Stimulated activated naive B cell treated with anti-CD40 and anti-IgM and Interleukin-4, amounts not matched to agents 10 μg/mL and 1 μg/mL and 100 μg/mL, for 72 hours (primary cell): ENCODE measurements at regions not wholly inside any gene's neighbourhood (a gene's known extent, or its start where the extent isn't known, plus 50 kb on each side); places are given as distances from the start of the nearest gene placed in this dataset.
"Not testable (repeated sequence)": the region's sequence is repeated elsewhere in the genome, so short reads cannot be mapped to it uniquely, and the experiment has no call there.

Source experiments
- ATAC-seq, 2 donors: fragments of 150-1000 bp; cut with Tn5 transposase; replicated peaks; 2 replicates each; pipeline ENCODE4 v1.10.0; 2021; ENCODE audit warnings: moderate library complexity in 1 of 2
- DNase-seq: peaks from one replicate; pipeline ENCODE4 v3.0.0; 2021
- H3K27ac Mint-ChIP-seq: one replicate; pipeline ENCODE4 v1.8.0; 2022; ENCODE audit warnings: mild to moderate bottlenecking, mixed read lengths
- H3K27me3 Mint-ChIP-seq, 2 donors: one replicate each; pipeline ENCODE4 v1.8.0; 2022; ENCODE audit warnings: mixed read lengths in 2 of 2
- H3K36me3 Mint-ChIP-seq, 2 donors: one replicate each; pipeline ENCODE4 v1.8.0; 2022; ENCODE audit warnings: mixed read lengths in 2 of 2, mild to moderate bottlenecking in 1 of 2
- H3K4me1 Mint-ChIP-seq, 2 donors: one replicate each; pipeline ENCODE4 v1.8.0; 2022; ENCODE audit warnings: mixed read lengths in 2 of 2, mild to moderate bottlenecking in 1 of 2
- H3K4me3 Mint-ChIP-seq, 2 donors: one replicate each; pipeline ENCODE4 v1.8.0; 2022; ENCODE audit warnings: mild to moderate bottlenecking in 2 of 2, mixed read lengths in 2 of 2, moderate library complexity in 1 of 2
- H3K9me3 Mint-ChIP-seq, 2 donors: one replicate each; pipeline ENCODE4 v1.8.0; 2022; ENCODE audit warnings: mixed read lengths in 2 of 2, mild to moderate bottlenecking in 1 of 2

DNA sequence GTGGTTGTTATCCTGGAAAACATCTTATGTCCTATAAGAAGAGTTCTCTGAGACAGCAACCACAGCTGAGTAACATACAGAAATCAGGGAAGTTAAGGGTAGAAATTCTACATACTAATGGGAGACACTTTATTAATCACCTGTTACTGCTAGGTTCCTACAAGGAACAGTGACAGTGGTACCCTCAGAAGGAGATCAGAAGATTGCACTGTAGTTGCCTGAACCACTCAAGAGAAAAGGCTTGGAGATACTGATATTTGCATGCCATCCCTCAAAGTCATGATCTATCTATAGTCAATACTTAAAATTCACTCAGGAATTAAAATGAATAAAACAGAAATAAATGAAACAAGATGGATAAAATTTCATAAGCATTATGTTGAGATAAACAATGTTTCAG, 136.0 kb downstream of the LMLN start:
- peaks cover 7 to 17% of the 10 kb centered on the region in 2 donors for H3K4me1 Mint-ChIP-seq
- no peak overlapping the region for H3K4me3 Mint-ChIP-seq
- H3K27ac Mint-ChIP-seq: no peak overlapping the region
- DNase-seq: no peak
- ATAC-seq: no peak
- peaks cover 2 to 8% of the 10 kb centered on the region in 2 donors for H3K36me3 Mint-ChIP-seq
- peaks cover 22 to 25% of the 10 kb centered on the region in 2 donors for H3K27me3 Mint-ChIP-seq
- peaks cover 13 to 16% of the 10 kb centered on the region in 2 donors for H3K9me3 Mint-ChIP-seq

DNA sequence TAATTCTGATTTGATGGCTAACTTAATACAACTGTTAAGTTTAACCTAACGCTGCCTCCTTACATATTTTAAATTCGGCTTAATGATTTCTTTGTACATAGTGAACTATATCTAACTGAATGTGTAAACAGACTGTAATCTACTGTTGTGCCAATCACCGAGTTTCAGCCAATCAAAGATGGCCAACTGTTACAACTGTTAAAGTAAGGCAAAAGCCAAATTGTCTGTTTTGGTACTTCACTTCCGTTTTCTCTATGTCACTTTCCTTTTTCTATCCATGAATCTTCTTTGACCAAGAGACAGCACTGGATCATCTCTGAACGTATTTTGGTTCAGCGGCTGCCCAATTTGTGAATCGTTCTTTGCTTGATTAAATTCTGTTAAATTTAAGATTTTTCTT, 137.0 kb downstream of the LMLN start:
- H3K36me3 Mint-ChIP-seq: peaks cover 2 to 8% of the 10 kb centered on the region in 2 donors
- peaks cover 13 to 16% of the 10 kb centered on the region in 2 donors for H3K9me3 Mint-ChIP-seq
- DNase-seq (no peak), ATAC-seq (no peak)
- peaks cover 7 to 17% of the 10 kb centered on the region in 2 donors for H3K4me1 Mint-ChIP-seq
- H3K27ac Mint-ChIP-seq: no peak overlapping the region
- H3K27me3 Mint-ChIP-seq: peaks cover 22 to 25% of the 10 kb centered on the region in 2 donors
- H3K4me3 Mint-ChIP-seq: no peak overlapping the region

DNA sequence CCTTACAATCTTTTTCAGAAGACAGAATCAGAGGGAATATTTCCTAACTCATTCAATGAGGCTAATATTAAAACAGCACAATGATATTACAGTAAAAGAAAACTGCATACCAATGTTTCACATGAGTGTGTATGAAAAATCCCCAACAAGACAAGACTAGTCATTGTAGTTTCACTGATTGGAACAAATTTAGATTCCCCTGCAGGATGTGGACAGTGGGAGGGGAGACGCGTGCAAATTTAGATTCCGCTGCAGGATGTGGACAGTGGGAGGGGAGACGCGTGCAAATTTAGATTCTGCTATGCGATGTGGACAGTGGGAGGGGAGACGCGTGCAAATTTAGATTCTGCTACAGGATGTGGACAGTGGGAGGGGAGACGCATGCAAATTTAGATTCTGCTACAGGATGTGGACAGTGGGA, 138.7 kb downstream of the LMLN start:
- Mint-ChIP-seq H3K27ac (peak overlapping the region; percentile 98), H3K9me3 (peaks cover 4 to 12% of the 10 kb centered on the region in 2 donors), H3K27me3 (peaks cover 10 to 12% of the 10 kb centered on the region in 2 donors), H3K4me3 (peak overlapping the region; percentile 12 to 81), H3K4me1 (peaks cover 3 to 14% of the 10 kb centered on the region in 2 donors)
- DNase-seq: peak; percentile 20
- not testable (repeated sequence) for H3K36me3 Mint-ChIP-seq, ATAC-seq

DNA sequence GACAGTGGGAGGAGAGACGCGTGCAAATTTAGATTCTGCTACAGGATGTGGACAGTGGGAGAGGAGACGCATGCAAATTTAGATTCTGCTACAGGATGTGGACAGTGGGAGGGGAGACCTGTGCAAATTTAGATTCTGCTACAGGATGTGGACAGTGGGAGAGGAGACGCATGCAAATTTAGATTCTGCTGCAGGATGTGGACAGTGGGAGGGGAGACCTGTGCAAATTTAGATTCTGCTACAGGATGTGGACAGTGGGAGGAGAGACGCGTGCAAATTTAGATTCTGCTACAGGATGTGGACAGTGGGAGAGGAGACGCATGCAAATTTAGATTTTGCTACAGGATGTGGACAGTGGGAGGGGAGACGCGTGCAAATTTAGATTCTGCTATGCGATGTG, 143.1 kb downstream of the LMLN start:
- not testable (repeated sequence) for DNase-seq, ATAC-seq, H3K27me3 Mint-ChIP-seq, H3K27ac Mint-ChIP-seq
- Mint-ChIP-seq H3K36me3 (peaks cover 4 to 15% of the 10 kb centered on the region in 2 donors), H3K4me1 (peaks cover 8 to 14% of the 10 kb centered on the region in 2 donors), H3K9me3 (peaks cover 14 to 16% of the 10 kb centered on the region in 2 donors), H3K4me3 (peak overlapping the region in 1 of 2 donors; percentile 65)

DNA sequence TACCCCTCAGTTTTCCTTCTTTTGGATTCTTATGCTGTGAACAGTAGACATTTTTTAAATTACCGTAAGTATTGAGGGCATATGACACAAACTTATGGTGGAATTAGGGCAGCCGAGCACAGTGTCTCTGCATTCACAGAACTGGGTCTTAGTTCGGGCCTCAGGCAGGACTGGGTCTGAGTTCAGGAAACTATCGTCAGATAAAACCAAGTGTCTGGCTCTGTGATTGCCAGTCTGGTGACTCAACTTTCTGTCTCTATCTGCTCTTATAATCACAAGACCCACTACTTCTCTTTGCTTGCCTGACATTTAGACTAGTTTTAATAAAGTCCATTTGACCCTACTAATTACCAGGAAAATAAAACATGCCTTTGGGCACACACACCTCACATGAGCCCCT, 146.2 kb downstream of the LMLN start:
- peaks cover 10 to 11% of the 10 kb centered on the region in 2 donors for H3K9me3 Mint-ChIP-seq
- peaks cover 3 to 11% of the 10 kb centered on the region in 2 donors for H3K36me3 Mint-ChIP-seq
- peaks cover 16 to 18% of the 10 kb centered on the region in 2 donors for H3K27me3 Mint-ChIP-seq
- H3K4me3 Mint-ChIP-seq: peak overlapping the region in 1 of 2 donors; percentile 74
- ATAC-seq (no peak), DNase-seq (no peak)
- peak overlapping the region; percentile 86 for H3K27ac Mint-ChIP-seq
- peaks cover 5 to 8% of the 10 kb centered on the region in 2 donors for H3K4me1 Mint-ChIP-seq

DNA sequence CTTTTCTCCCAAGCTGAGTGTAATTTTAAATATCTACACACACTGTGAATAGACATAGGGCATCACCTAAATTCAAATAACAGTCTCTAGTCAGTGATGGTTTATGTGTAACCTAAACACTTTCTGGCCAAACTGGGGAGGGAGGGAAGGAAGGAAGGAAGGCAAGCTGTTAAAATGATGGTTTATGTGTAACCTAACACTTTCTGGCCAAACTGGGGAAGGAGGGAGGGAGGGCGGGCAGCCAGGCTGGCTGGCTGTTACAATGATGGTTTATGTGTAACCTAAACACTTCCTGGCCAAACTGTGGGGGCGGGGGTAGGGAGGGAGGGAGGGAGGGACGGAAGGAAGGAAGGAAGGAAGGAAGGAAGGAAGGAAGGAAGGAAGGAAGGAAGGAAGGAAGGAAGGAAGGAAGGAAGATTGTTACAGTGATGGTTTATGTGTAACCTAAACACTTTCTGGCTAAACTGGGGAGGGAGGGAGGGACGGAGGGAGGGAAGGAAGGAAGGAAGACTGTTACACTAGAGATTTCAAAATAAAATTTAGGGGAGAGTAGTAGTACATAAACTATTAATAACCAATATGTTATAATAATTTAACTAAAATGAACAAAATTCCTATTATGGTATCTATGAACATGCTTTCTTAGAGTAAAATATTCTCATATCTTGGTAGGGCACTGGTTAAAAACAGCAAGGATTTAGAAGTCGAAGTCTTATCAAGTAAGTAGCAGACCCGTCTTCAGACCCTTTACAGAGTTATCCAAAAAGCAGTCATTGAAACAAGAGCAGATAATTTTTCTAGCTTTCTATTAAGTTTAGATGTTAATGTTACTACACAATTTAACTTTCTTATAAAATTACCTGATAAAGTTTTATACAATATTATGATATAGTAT, 148.1 kb downstream of the LMLN start:
- no peak for ATAC-seq
- Mint-ChIP-seq H3K4me3 (no peak overlapping the region), H3K4me1 (peaks cover 5 to 8% of the 10 kb centered on the region in 2 donors), H3K27ac (no peak overlapping the region), H3K36me3 (peaks cover 3 to 12% of the 10 kb centered on the region in 2 donors), H3K9me3 (peaks cover 10% of the 10 kb centered on the region in 2 donors), H3K27me3 (peaks cover 26 to 27% of the 10 kb centered on the region in 2 donors)
- DNase-seq: no peak

DNA sequence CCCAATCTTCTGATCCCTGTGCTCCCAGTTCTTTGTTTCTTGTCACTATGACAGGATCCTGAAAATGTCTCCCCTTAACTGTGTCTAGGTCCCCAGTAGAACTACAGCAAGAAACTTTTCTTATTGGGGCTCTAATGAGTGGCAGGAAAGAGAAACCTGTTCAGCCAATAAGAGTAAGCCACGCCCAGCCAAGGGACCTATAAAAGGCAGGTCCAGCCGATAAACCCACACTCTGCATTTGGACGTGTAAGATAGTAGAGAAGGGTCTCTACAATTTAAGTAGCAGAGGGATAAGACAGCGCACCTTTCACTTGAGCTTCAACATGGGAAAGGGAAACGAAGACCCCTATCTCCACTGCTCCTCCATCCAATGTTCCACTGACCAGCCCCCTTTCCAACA, 149.9 kb downstream of the LMLN start:
- H3K36me3 Mint-ChIP-seq: peaks cover 4 to 16% of the 10 kb centered on the region in 2 donors
- peaks cover 44% of the 10 kb centered on the region in 2 donors for H3K27me3 Mint-ChIP-seq
- H3K4me1 Mint-ChIP-seq: peaks cover 11% of the 10 kb centered on the region in 2 donors
- peaks cover 10% of the 10 kb centered on the region in 2 donors for H3K9me3 Mint-ChIP-seq
- H3K4me3 Mint-ChIP-seq: no peak overlapping the region
- ATAC-seq: no peak
- H3K27ac Mint-ChIP-seq: no peak overlapping the region
- DNase-seq: no peak

DNA sequence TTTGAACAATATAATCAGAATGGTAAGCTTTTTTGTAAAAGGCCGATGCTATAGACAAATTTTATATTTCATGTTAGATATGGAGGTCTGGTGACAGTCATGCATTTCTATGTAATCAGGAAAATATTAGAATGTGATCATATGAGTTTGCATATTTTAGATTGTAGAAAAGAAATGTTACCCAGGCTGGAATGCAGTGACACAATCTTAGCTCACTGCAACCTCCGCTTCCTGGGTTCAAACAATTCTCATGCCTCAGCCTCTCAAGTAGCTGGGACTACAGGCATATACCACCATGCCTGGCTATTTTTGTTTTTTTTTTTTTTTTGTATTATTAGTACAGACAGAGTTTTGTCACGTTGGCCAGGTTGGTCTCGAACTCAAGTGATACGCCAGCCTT, 152.0 kb downstream of the LMLN start:
- H3K27me3 Mint-ChIP-seq: peaks cover 50 to 53% of the 10 kb centered on the region in 2 donors
- ATAC-seq: no peak

DNA sequence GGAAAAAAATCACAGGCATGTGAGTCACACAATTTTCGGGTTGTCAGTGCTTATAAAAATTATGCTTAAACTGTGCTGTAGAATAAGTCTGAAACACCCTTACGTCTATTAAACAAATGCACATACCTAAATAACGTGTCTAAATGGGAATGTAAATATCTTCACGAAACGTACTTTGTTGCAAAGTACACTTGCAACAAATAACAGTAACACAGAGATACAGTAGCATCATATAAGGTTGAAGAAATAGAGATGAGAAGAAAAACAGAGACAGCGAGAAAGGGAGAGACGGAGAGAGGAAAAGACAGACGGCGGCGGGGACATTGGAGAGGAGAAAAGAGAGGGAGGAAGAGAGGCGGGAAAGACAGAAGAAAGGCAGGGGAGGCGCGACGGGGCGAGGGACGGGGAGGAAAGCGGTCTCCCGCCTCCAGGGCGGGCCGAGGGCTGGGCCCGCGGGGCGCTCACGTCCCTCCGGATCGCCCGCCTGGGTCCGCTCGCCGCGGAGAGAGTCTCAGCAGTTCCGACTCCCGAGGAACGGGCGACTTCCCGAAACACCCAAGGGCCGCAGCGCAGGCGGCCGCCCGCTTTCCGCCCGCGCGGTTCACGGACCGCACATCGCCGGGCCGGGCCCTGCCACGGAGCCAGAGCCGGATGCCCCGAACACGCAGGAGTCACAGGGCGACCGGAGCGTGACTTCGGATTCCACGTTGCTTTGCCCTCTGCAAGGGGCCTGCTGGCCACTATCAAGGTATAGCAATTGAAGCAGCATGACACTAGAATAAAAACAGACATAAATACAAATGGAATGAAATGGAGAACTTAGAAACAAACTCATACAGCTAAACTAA, 153.4 kb downstream of the LMLN start:
- ATAC-seq (peak in 1 of 2 donors; percentile 19), DNase-seq (no peak)
- H3K4me3 Mint-ChIP-seq: peak overlapping the region; percentile 54 to 78
- peaks cover 9 to 11% of the 10 kb centered on the region in 2 donors for H3K4me1 Mint-ChIP-seq
- peaks cover 4 to 7% of the 10 kb centered on the region in 2 donors for H3K9me3 Mint-ChIP-seq
- peaks cover 4 to 9% of the 10 kb centered on the region in 2 donors for H3K36me3 Mint-ChIP-seq
- H3K27ac Mint-ChIP-seq: peak overlapping the region; percentile 4
- peaks cover 50 to 53% of the 10 kb centered on the region in 2 donors for H3K27me3 Mint-ChIP-seq

More for the DNA sequence above, 152.0 kb downstream of the LMLN start:
- no peak overlapping the region for H3K4me3 Mint-ChIP-seq
- H3K4me1 Mint-ChIP-seq: peaks cover 9 to 11% of the 10 kb centered on the region in 2 donors
- peaks cover 4 to 7% of the 10 kb centered on the region in 2 donors for H3K9me3 Mint-ChIP-seq
- H3K36me3 Mint-ChIP-seq: peaks cover 4 to 9% of the 10 kb centered on the region in 2 donors
- H3K27ac Mint-ChIP-seq: no peak overlapping the region
- DNase-seq: no peak

DNA sequence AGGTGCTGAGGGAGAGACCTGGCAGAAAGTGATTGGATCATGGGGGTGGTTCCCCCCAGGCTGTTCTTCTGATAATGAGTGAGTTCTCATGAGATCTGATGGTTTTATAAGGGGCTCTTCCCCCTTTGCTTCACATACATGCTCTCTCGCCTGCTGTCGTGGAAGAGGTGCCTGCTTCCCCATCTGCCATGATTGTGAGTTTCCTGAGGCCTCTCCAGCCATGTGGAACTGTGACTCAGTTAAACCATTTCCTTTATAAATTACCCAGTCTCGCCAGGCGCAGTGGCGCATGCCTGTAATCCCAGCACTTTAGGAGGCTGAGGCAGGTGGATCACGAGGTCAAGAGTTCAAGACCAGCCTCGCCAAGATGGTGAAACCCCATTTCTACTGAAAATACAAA, 154.5 kb downstream of the LMLN start:
- ATAC-seq, H3K36me3 Mint-ChIP-seq, H3K4me3 Mint-ChIP-seq, H3K9me3 Mint-ChIP-seq, H3K27ac Mint-ChIP-seq, DNase-seq: not testable (repeated sequence)
- H3K4me1 Mint-ChIP-seq: peaks cover 9 to 11% of the 10 kb centered on the region in 2 donors
- H3K27me3 Mint-ChIP-seq: peaks cover 50 to 53% of the 10 kb centered on the region in 2 donors

DNA sequence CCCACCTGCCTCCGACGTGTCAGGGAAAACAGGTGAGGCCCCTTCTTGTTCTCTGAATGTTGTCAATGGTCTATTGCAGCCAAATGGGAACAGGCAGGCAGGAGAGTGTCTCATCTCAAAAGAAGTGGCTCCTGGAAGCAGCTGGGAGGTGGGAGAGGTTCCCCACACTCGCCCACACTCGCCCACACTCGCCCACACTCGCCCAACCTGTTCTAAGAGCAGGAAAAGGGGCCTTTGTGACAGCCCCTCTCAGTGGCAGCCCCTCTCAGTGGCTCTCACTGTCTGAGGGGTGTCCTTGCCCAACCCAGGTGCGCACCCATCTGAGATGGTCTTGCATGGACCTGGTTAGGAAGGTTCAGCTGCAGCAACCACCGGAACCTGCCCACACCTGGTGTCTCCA, 162.2 kb downstream of the LMLN start:
- DNase-seq, H3K4me3 Mint-ChIP-seq, H3K27ac Mint-ChIP-seq, H3K9me3 Mint-ChIP-seq, H3K4me1 Mint-ChIP-seq, H3K36me3 Mint-ChIP-seq, ATAC-seq: not testable (repeated sequence)
- H3K27me3 Mint-ChIP-seq: peaks cover 0 to 15% of the 10 kb centered on the region in 2 donors

DNA sequence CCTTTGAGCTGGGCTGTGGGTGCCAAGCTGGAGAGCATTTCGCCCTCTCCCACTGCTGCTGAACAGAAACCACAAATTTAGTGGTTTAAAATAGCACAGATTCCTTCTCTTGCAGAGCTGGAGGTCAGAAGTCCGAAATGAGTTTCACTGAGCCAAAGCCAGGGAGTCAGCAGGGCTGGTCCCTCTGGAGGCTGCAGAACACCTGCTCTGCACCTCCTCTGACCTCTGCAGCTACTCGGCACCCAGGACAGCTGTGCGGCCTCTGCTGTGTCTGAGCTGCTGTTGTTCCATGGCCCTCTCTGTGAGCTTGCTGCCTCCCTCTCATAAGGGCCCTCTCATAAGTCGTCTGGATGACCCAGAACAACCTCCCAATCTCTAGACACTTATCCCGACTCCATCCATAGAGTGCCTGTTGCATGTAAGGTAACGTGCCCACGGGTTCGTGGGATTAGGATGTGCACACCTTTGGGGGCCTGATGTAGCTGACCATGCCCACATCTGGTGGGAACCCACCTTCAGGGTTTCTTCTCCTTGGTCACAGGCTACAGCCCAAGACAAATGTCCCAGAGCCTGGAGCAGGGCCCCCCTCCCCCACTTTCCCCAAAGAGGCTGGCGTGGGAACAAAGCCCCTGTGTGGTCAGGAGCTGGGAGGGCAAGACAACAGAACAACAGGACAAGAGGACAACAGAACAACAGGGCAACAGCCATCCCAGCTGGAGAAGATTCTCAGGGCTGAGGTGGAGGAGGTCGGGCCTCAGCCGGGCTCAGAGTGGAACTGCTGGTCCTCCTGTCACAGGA, 177.2 kb downstream of the LMLN start:
- H3K27me3 Mint-ChIP-seq: peaks cover 13 to 15% of the 10 kb centered on the region in 2 donors
- not testable (repeated sequence) for H3K36me3 Mint-ChIP-seq, H3K9me3 Mint-ChIP-seq, H3K4me1 Mint-ChIP-seq, DNase-seq, ATAC-seq, H3K27ac Mint-ChIP-seq, H3K4me3 Mint-ChIP-seq

DNA sequence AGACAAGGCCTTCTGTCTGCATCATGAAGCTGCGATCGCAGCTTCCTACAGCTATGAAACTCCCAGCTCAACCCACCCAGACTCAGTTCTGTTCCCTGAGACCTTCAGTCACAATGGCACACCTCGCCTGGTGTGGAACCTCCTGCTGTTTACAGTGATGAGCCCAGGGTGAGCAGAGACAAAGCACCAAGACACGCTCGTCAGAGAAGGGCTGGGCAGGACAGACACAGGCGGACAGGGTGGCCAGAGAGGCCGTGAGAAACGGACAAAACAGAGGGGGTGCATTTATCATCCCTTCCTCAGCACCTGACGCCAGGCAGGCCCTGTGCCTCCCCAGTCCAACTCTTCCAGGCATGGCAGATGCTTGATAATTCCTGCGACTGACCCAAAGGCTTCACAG, 178.2 kb downstream of the LMLN start:
- not testable (repeated sequence) for ATAC-seq, H3K27me3 Mint-ChIP-seq, H3K9me3 Mint-ChIP-seq, H3K27ac Mint-ChIP-seq, DNase-seq, H3K4me1 Mint-ChIP-seq, H3K4me3 Mint-ChIP-seq, H3K36me3 Mint-ChIP-seq
